MCF 10A (cell line): ENCODE measurements at regions not wholly inside any gene's neighbourhood (a gene's known extent, or its start where the extent isn't known, plus 50 kb on each side); places are given as distances from the start of the nearest gene placed in this dataset.

Source experiments
- BruUV-seq: library from RNA; stranded (reverse); fragments of 400-500 nt; replicated peaks from 2 replicates; lab custom pipeline; 2021; lab: Mats Ljungman, UMichigan
- CTCF ChIA-PET: fragments of 300-600 bp; sonication (Branson Sonifier 250); formaldehyde crosslinking; extraction: SDS; loops from one replicate; lab custom pipeline; 2021; ENCODE audit warnings: antibody characterized with exemption, inconsistent platforms; lab: Yijun Ruan, JAX
- POLR2A ChIA-PET: fragments of 300-600, 350-650 bp; sonication (Branson Sonifier 250); formaldehyde crosslinking; extraction: SDS; loops from one replicate; lab custom pipeline; 2020; ENCODE audit warnings: antibody characterized with exemption, inconsistent platforms; lab: Yijun Ruan, JAX
- DNase-seq: peaks from one replicate; pipeline ENCODE4 v3.0.0-alpha.2; 2018; ENCODE audit not compliant: unreplicated experiment
- H3K27ac Mint-ChIP-seq: one replicate; pipeline ENCODE4 v1.8.0; 2022; ENCODE audit warnings: mild to moderate bottlenecking, low read depth, mixed read lengths; ENCODE audit not compliant: unreplicated experiment
- H3K27me3 Mint-ChIP-seq: one replicate; pipeline ENCODE4 v1.8.0; 2022; ENCODE audit warnings: mixed read lengths; ENCODE audit not compliant: insufficient read depth, unreplicated experiment
- H3K36me3 Mint-ChIP-seq: one replicate; pipeline ENCODE4 v1.8.0; 2022; ENCODE audit warnings: mild to moderate bottlenecking, moderate library complexity, mixed read lengths; ENCODE audit not compliant: insufficient read depth, unreplicated experiment
- H3K4me1 Mint-ChIP-seq: one replicate; pipeline ENCODE4 v1.8.0; 2022; ENCODE audit warnings: mixed read lengths; ENCODE audit not compliant: insufficient read depth, unreplicated experiment
- H3K4me3 Mint-ChIP-seq: one replicate; pipeline ENCODE4 v1.8.0; 2022; ENCODE audit warnings: mild to moderate bottlenecking, moderate library complexity, mixed read lengths; ENCODE audit not compliant: unreplicated experiment
- H3K9me3 Mint-ChIP-seq: one replicate; pipeline ENCODE4 v1.8.0; 2022; ENCODE audit warnings: mixed read lengths; ENCODE audit not compliant: unreplicated experiment
- CTCF ChIP-seq: fragments of 200-600 bp; IDR thresholded peaks from one replicate; pipeline ENCODE4 v1.8.0; 2022; ENCODE audit warnings: antibody characterized with exemption, mild to moderate bottlenecking; ENCODE audit not compliant: unreplicated experiment
- intact Hi-C: fragments of 100-400 bp; cut with micrococcal nuclease; formaldehyde crosslinking; loops from 2 replicates; pipeline ENCODE4 v1.14.1; 2022

- DNase-seq, result no peak
- CTCF ChIA-PET, result interaction anchor here (0.6 to 0.7 kb wide), 2 partner anchors 209 to 1021 kb away, joined by 3 read pairs; no protein-coding TSS in a partner anchor
- BruUV-seq, result no TSS peak
- Mint-ChIP-seq H3K27me3 (peaks cover 11% of the 10 kb centered on the region), H3K4me1 (no peaks in the 10 kb centered on the region), H3K36me3 (no peaks in the 10 kb centered on the region), H3K27ac (no peak overlapping the region), H3K9me3 (no peaks in the 10 kb centered on the region), H3K4me3 (no peak overlapping the region)
- POLR2A ChIA-PET, result interaction anchor here (0.6 kb wide), 1 partner anchor 472 kb away, joined by 3 read pairs; no protein-coding TSS in a partner anchor
- TF ChIP-seq CTCF, result no peak
- intact Hi-C loops, result loop anchor here (5.0 kb wide), 1 partner anchor 1403 kb away; no protein-coding TSS in a partner anchor
Observed at GRCh38 chr2:22359071-22359672, 1025.8 kb upstream of the KLHL29 start.

GRCh38 chr2:22360735-22361374 is 1024.1 kb upstream of the KLHL29 start:
- ChIA-PET CTCF (interaction anchor here (0.6 kb wide), 1 partner anchor 1257 kb away, joined by 3 read pairs; no protein-coding TSS in a partner anchor), POLR2A (no interaction called here)
- peaks cover 11% of the 10 kb centered on the region for H3K27me3 Mint-ChIP-seq
- H3K4me1 Mint-ChIP-seq, result no peaks in the 10 kb centered on the region
- TF ChIP-seq CTCF, result no peak
- peak; percentile 6 for DNase-seq
- intact Hi-C loops, result no loop called here
- no peaks in the 10 kb centered on the region for H3K36me3 Mint-ChIP-seq
- BruUV-seq, result no TSS peak
- no peak overlapping the region for H3K4me3 Mint-ChIP-seq
- H3K27ac Mint-ChIP-seq, result no peak overlapping the region
- no peaks in the 10 kb centered on the region for H3K9me3 Mint-ChIP-seq

GRCh38 chr2:22361571-22361970 is 1023.4 kb upstream of the KLHL29 start:
- no peaks in the 10 kb centered on the region for H3K4me1 Mint-ChIP-seq
- no peaks in the 10 kb centered on the region for H3K9me3 Mint-ChIP-seq
- no peak for DNase-seq
- TF ChIP-seq CTCF, result no peak
- H3K27me3 Mint-ChIP-seq, result peaks cover 11% of the 10 kb centered on the region
- H3K27ac Mint-ChIP-seq, result no peak overlapping the region
- ChIA-PET CTCF (interaction anchor here (0.6 to 0.7 kb wide), 2 partner anchors 76 to 1298 kb away, joined by 3 read pairs; no protein-coding TSS in a partner anchor), POLR2A (no interaction called here)
- no TSS peak for BruUV-seq
- intact Hi-C loops, result no loop called here
- H3K36me3 Mint-ChIP-seq, result no peaks in the 10 kb centered on the region
- no peak overlapping the region for H3K4me3 Mint-ChIP-seq

GRCh38 chr2:22375096-22375495 is 1009.9 kb upstream of the KLHL29 start:
- Mint-ChIP-seq H3K4me3 (no peak overlapping the region), H3K27ac (no peak overlapping the region), H3K36me3 (no peaks in the 10 kb centered on the region), H3K9me3 (peaks cover 20% of the 10 kb centered on the region), H3K4me1 (no peaks in the 10 kb centered on the region), H3K27me3 (no peaks in the 10 kb centered on the region)
- BruUV-seq, result no TSS peak
- intact Hi-C loops, result no loop called here
- peak; percentile 2 for DNase-seq
- ChIA-PET CTCF (interaction anchor here (0.6 to 0.7 kb wide), 3 partner anchors 53 to 451 kb away, joined by 3 to 4 read pairs (median 3); no protein-coding TSS in a partner anchor), POLR2A (no interaction called here)
- TF ChIP-seq CTCF, result no peak
